Ishikawa (cell line): ENCODE measurements at regions not wholly inside any gene's neighbourhood (a gene's known extent, or its start where the extent isn't known, plus 50 kb on each side); places are given as distances from the start of the nearest gene placed in this dataset.

ENCODE experiments used
- EP300 ChIP-seq: IDR thresholded peaks from 2 replicates; pipeline ENCODE4 v1.6.1; 2012; ENCODE audit warnings: borderline replicate concordance
- FOXM1 ChIP-seq: IDR thresholded peaks from 2 replicates; pipeline ENCODE4 v1.6.1; 2012; ENCODE audit warnings: low read depth, borderline replicate concordance
- MAX ChIP-seq: IDR thresholded peaks from 2 replicates; pipeline ENCODE4 v1.6.1; 2012
- RAD21 ChIP-seq: IDR thresholded peaks from 2 replicates; pipeline ENCODE4 v1.6.1; 2012; ENCODE audit warnings: low read depth
- REST ChIP-seq: IDR thresholded peaks from 2 replicates; pipeline ENCODE4 v1.6.1; 2012; ENCODE audit warnings: low read depth, mild to moderate bottlenecking
- TAF1 ChIP-seq: IDR thresholded peaks from 2 replicates; pipeline ENCODE4 v1.6.1; 2012; ENCODE audit warnings: low read depth, mild to moderate bottlenecking
- TCF12 ChIP-seq: IDR thresholded peaks from 2 replicates; pipeline ENCODE4 v1.6.1; 2012; ENCODE audit warnings: low read depth
- YY1 ChIP-seq: IDR thresholded peaks from 2 replicates; pipeline ENCODE4 v1.6.1; 2012; ENCODE audit warnings: low read depth
- ZBTB7A ChIP-seq: IDR thresholded peaks from 2 replicates; pipeline ENCODE4 v1.6.1; 2012; ENCODE audit warnings: low read depth

GRCh38 chr1:38097284-38097898 is 50.8 kb upstream of the POU3F1 start:
- no peak for TF ChIP-seq YY1
- TF ChIP-seq REST, result no peak
- TF ChIP-seq TCF12, result no peak
- no peak for TF ChIP-seq RAD21
- TF ChIP-seq TAF1, result no peak
- TF ChIP-seq MAX, result no peak
- no peak for TF ChIP-seq EP300
- TF ChIP-seq ZBTB7A, result no peak
- TF ChIP-seq FOXM1, result no peak
